Subcutaneous abdominal adipose tissue (tissue), 5 donors: ENCODE measurements at regions not wholly inside any gene's neighbourhood (a gene's known extent, or its start where the extent isn't known, plus 50 kb on each side); places are given as distances from the start of the nearest gene placed in this dataset.

Experiments used
- H3K27ac ChIP-seq: one replicate; pipeline ENCODE4 v1.7.0; 2013; ENCODE audit warnings: low read depth, mild to moderate bottlenecking, inconsistent platforms, low read length, moderate library complexity
- H3K27me3 ChIP-seq, 5 donors: one replicate each; pipeline ENCODE4 v1.7.0; 2013; ENCODE audit warnings: low read length in 5 of 5, inconsistent platforms in 1 of 5; ENCODE audit not compliant: control insufficient read depth in 5 of 5, insufficient read depth in 4 of 5
- H3K36me3 ChIP-seq, 5 donors: one replicate each; pipeline ENCODE4 v1.7.0; 2013; ENCODE audit warnings: low read length in 5 of 5; ENCODE audit not compliant: control insufficient read depth in 5 of 5, insufficient read depth in 5 of 5
- H3K4me1 ChIP-seq, 5 donors: one replicate each; pipeline ENCODE4 v1.7.0; 2013; ENCODE audit warnings: low read length in 5 of 5, mild to moderate bottlenecking in 3 of 5, moderate library complexity in 1 of 5; ENCODE audit not compliant: control insufficient read depth in 5 of 5, insufficient read depth in 5 of 5
- H3K4me3 ChIP-seq, 5 donors: one replicate each; pipeline ENCODE4 v1.7.0; 2013; ENCODE audit warnings: low read length in 5 of 5, low read depth in 1 of 5
- H3K9ac ChIP-seq, 5 donors: one replicate each; pipeline ENCODE4 v1.7.0; 2013; ENCODE audit warnings: low read length in 5 of 5, mild to moderate bottlenecking in 4 of 5, moderate library complexity in 3 of 5
- H3K9me3 ChIP-seq, 5 donors: one replicate each; pipeline ENCODE4 v1.7.0; 2013; ENCODE audit warnings: low read length in 5 of 5; ENCODE audit not compliant: control insufficient read depth in 5 of 5
- donor health status: healthy.
- donor health status: healthy.
- donor health status: healthy.
- donor health status: healthy.
- donor health status: healthy.

- peaks cover 0 to 7% (median 0%) of the 10 kb centered on the region in 5 donors for H3K27me3 ChIP-seq
- no peak overlapping the region for H3K4me3 ChIP-seq
- H3K4me1 ChIP-seq, result no peaks in the 10 kb centered on the region
- no peaks in the 10 kb centered on the region for H3K36me3 ChIP-seq
- H3K9ac ChIP-seq, result no peak overlapping the region
- no peak overlapping the region for H3K27ac ChIP-seq
- H3K9me3 ChIP-seq, result no peaks in the 10 kb centered on the region
These were observed 494.5 kb downstream of the RNF144A start for GRCh38 chr2:7411691-7412090.

DNA sequence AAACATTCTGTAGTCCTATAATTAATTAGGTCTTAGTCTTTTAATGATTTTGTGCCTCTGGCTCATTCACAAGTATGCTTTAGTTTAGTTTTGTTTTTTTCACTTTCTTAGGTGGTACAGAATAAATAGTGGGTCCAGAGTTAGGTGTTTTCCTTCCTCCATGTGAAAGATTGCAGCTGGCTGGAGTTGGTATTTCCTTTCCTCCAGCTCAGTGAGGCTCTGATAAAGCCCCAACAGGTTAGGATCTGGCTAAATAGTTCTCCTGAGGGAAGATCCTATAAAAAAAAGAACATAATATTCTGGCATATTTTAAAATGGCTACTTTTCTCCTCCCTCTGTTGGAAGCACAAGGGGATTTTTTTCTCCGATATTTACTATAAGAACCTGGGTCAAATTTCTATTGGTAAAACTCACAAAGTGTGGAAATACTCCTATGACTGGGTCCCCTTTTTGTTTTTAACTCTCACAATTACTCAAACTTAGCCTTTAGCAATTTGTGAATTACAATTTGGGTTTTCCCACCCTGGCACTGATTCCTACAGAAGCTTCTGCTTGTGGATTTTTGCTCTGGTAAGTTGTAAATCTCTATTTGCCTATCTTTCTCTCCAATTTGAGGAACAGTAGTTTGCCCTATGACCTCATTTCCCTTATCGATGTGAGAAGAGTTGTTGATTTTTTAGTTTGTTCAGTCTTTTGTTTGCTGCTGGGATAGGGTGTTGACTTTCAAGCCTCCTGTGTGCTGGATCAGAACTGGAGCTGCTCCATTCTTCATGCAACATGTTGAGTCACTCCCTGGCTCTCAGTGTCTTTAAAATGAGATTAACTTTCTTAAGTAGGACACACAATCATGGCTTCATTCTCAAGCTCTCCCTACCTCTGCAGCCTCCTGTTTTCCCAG lies 500.9 kb downstream of the RNF144A start:
- Histone ChIP-seq H3K4me3 (no peak overlapping the region), H3K27ac (no peak overlapping the region)

GRCh38 chr2:7419186-7419585 lies 502.0 kb downstream of the RNF144A start:
- peaks cover 0 to 9% (median 6%) of the 10 kb centered on the region in 5 donors for H3K4me1 ChIP-seq
- no peaks in the 10 kb centered on the region for H3K9me3 ChIP-seq
- no peak overlapping the region for H3K9ac ChIP-seq
- H3K4me3 ChIP-seq, result no peak overlapping the region
- no peaks in the 10 kb centered on the region for H3K36me3 ChIP-seq
- no peaks in the 10 kb centered on the region for H3K27me3 ChIP-seq
- no peak overlapping the region for H3K27ac ChIP-seq

More for the DNA sequence above, 500.9 kb downstream of the RNF144A start:
- H3K9ac ChIP-seq, result no peak overlapping the region
- H3K36me3 ChIP-seq, result no peaks in the 10 kb centered on the region
- H3K27me3 ChIP-seq, result no peaks in the 10 kb centered on the region
- H3K9me3 ChIP-seq, result no peaks in the 10 kb centered on the region
- H3K4me1 ChIP-seq, result peaks cover 0 to 6% (median 5%) of the 10 kb centered on the region in 5 donors

- H3K36me3 ChIP-seq, result no peaks in the 10 kb centered on the region
- no peak overlapping the region for H3K27ac ChIP-seq
- H3K4me1 ChIP-seq, result peaks cover 0 to 9% (median 6%) of the 10 kb centered on the region in 5 donors
- H3K9me3 ChIP-seq, result no peaks in the 10 kb centered on the region
- no peak overlapping the region for H3K4me3 ChIP-seq
- H3K27me3 ChIP-seq, result no peaks in the 10 kb centered on the region
- H3K9ac ChIP-seq, result no peak overlapping the region
These were observed 502.7 kb downstream of the RNF144A start for GRCh38 chr2:7419814-7420311.

GRCh38 chr2:7420530-7420929 lies 503.3 kb downstream of the RNF144A start:
- Histone ChIP-seq H3K9me3 (no peaks in the 10 kb centered on the region), H3K27ac (no peak overlapping the region), H3K9ac (no peak overlapping the region), H3K36me3 (no peaks in the 10 kb centered on the region), H3K4me3 (no peak overlapping the region), H3K27me3 (peaks cover 0 to under 1% (median 0%) of the 10 kb centered on the region in 5 donors), H3K4me1 (peaks cover 0 to 9% (median 6%) of the 10 kb centered on the region in 5 donors)

- H3K27ac ChIP-seq, result no peak overlapping the region
- H3K9ac ChIP-seq, result no peak overlapping the region
- no peaks in the 10 kb centered on the region for H3K9me3 ChIP-seq
- H3K36me3 ChIP-seq, result no peaks in the 10 kb centered on the region
- H3K4me1 ChIP-seq, result peaks cover 0 to 4% (median 0%) of the 10 kb centered on the region in 5 donors
- no peak overlapping the region for H3K4me3 ChIP-seq
- H3K27me3 ChIP-seq, result peaks cover 0 to 6% (median 0%) of the 10 kb centered on the region in 5 donors
These were observed 507.3 kb downstream of the RNF144A start for GRCh38 chr2:7424481-7424880.

- Histone ChIP-seq H3K4me3 (no peak overlapping the region), H3K4me1 (peaks cover 0 to 15% (median 14%) of the 10 kb centered on the region in 5 donors), H3K36me3 (no peaks in the 10 kb centered on the region), H3K9ac (no peak overlapping the region), H3K9me3 (no peaks in the 10 kb centered on the region), H3K27ac (no peak overlapping the region), H3K27me3 (peaks cover 0 to 13% (median 3%) of the 10 kb centered on the region in 5 donors)
These were observed 510.3 kb downstream of the RNF144A start for GRCh38 chr2:7427293-7428060.

DNA sequence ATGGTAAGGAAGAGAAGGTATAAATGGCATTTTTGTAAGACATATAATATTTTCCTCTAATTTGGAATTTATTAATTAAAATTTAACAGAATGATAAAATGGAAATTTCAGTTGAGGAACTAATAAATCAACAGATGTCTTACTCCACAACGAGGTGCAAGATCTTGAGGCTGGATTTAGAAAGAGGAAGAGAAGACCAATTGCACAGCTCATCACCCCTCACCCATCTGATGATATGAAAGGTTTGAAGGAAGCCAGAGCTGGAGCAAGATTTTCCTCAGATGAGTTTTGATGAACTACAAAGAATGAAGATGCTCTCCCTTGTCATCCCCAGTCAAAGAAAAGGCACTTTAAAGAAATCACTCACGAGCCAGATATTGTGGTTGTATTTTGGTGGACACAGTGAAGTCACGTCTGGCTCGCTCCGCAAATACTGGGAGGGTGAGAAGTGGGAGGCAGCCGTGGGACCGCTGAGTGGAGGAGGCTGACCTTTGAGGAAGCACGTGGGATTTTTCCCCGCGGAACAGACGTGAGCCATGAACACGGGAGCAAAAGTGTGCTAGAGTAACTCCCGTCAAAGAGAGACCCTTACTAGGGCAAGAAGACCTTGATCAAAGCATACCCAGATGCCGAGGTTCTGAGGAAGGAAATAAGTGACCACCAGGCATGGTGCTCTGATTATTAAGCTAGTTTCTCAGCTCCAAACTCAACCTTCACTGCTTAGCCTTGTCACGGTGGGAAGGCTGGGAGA lies 511.4 kb downstream of the RNF144A start:
- Histone ChIP-seq H3K27ac (no peak overlapping the region), H3K9me3 (peaks cover 0 to 7% (median 5%) of the 10 kb centered on the region in 5 donors), H3K27me3 (peaks cover 0 to 13% (median 3%) of the 10 kb centered on the region in 5 donors), H3K4me1 (peaks cover 0 to 15% (median 12%) of the 10 kb centered on the region in 5 donors), H3K9ac (no peak overlapping the region), H3K4me3 (no peak overlapping the region), H3K36me3 (no peaks in the 10 kb centered on the region)

DNA sequence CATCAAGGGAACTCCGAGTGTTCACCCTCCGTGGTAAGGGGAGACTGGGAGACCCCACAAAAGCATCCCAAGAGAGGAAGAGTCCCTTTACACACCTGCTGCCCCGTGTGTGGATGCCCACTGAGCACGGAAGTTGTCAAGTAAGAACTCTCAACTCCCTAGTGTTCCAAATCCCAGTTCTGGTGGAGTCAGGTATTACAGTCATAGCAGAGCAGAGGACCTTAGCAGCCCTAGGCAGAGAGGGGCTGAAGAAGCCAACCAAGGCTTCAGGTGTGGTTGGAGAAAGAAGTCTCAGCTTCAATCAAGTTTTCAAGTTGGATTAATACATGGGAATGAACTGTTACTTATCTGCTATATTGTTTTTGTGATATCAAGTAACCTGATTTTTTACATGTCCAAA lies 512.5 kb downstream of the RNF144A start:
- no peaks in the 10 kb centered on the region for H3K36me3 ChIP-seq
- H3K27ac ChIP-seq, result no peak overlapping the region
- peaks cover 0 to 12% (median 5%) of the 10 kb centered on the region in 5 donors for H3K9me3 ChIP-seq
- H3K4me1 ChIP-seq, result peaks cover 0 to 15% (median 12%) of the 10 kb centered on the region in 5 donors
- no peak overlapping the region for H3K9ac ChIP-seq
- H3K4me3 ChIP-seq, result no peak overlapping the region
- H3K27me3 ChIP-seq, result peaks cover 0 to 13% (median 3%) of the 10 kb centered on the region in 5 donors
